GM21390 (cell line): ENCODE measurements at regions not wholly inside any gene's neighbourhood (a gene's known extent, or its start where the extent isn't known, plus 50 kb on each side); places are given as distances from the start of the nearest gene placed in this dataset.
"Not testable (repeated sequence)": the region's sequence is repeated elsewhere in the genome, so short reads cannot be mapped to it uniquely, and the experiment has no call there.

Source experiments
- ATAC-seq: cut with Tn5 transposase; IDR thresholded peaks from one replicate; pipeline ENCODE4 v1.9.1; 2021; ENCODE audit not compliant: unreplicated experiment

GRCh38 chr16:87007907-87008306 lies 309.3 kb downstream of the C16orf95 start:
- ATAC-seq, result no peak

GRCh38 chr16:87008664-87009063 lies 308.5 kb downstream of the C16orf95 start:
- no peak for ATAC-seq

- no peak for ATAC-seq
Observed at GRCh38 chr16:87012954-87013938, 303.9 kb downstream of the C16orf95 start.

GRCh38 chr16:87014112-87014511 lies 303.1 kb downstream of the C16orf95 start:
- no peak for ATAC-seq

GRCh38 chr16:87015021-87015420 lies 302.2 kb downstream of the C16orf95 start:
- ATAC-seq, result no peak

- no peak for ATAC-seq
Observed at GRCh38 chr16:87016046-87017035, 300.9 kb downstream of the C16orf95 start.

- ATAC-seq, result no peak
Observed at GRCh38 chr16:87017371-87018012, 299.7 kb downstream of the C16orf95 start.

GRCh38 chr16:87025676-87026075 lies 291.5 kb downstream of the C16orf95 start:
- no peak for ATAC-seq

GRCh38 chr16:87027056-87027616 lies 290.1 kb downstream of the C16orf95 start:
- ATAC-seq, result no peak

GRCh38 chr16:87028481-87029320 lies 288.5 kb downstream of the C16orf95 start:
- no peak for ATAC-seq

- no peak for ATAC-seq
Observed at GRCh38 chr16:87032554-87032953, 284.6 kb downstream of the C16orf95 start.

GRCh38 chr16:87033021-87033471 lies 284.1 kb downstream of the C16orf95 start:
- ATAC-seq, result no peak

- ATAC-seq, result no peak
Observed at GRCh38 chr16:87033541-87034300, 283.5 kb downstream of the C16orf95 start.

GRCh38 chr16:87034317-87034716 lies 282.9 kb downstream of the C16orf95 start:
- no peak for ATAC-seq

GRCh38 chr16:87035053-87035452 lies 282.1 kb downstream of the C16orf95 start:
- ATAC-seq, result no peak

- ATAC-seq, result no peak
Observed at GRCh38 chr16:87037012-87037411, 280.2 kb downstream of the C16orf95 start.

GRCh38 chr16:87038528-87038927 lies 278.7 kb downstream of the C16orf95 start:
- ATAC-seq, result not testable (repeated sequence)

- no peak for ATAC-seq
Observed at GRCh38 chr16:87040169-87041117, 276.7 kb downstream of the C16orf95 start.
